ENCODE measurements at regions not wholly inside any gene's neighbourhood (a gene's known extent, or its start where the extent isn't known, plus 50 kb on each side); places are given as distances from the start of the nearest gene placed in this dataset.

- DNase-seq: no peak
- Histone ChIP-seq H3K27me3 (replicated peaks; ENCODE audit: control insufficient read depth, insufficient read depth, low read length, poor library complexity, severe bottlenecking) (no peaks in the 10 kb centered on the region), H3K36me3 (ENCODE audit: control insufficient read depth, insufficient read depth, low read length) (no peaks in the 10 kb centered on the region), H3K4me1 (ENCODE audit: control insufficient read depth, insufficient read depth, low read length, poor library complexity, severe bottlenecking) (no peaks in the 10 kb centered on the region), H3K9me3 (ENCODE audit: control insufficient read depth, low read length) (no peaks in the 10 kb centered on the region), H3K27ac (ENCODE audit: insufficient read depth, low read length, poor library complexity, severe bottlenecking) (no peak overlapping the region), H3K4me3 (ENCODE audit: insufficient read depth, low read depth, low read length, poor library complexity, severe bottlenecking) (no peak overlapping the region)
Measured at GRCh38 chr10:21217107-21217506, 308.4 kb downstream of the SKIDA1 start.

- DNase-seq: no peak
- no peaks in the 10 kb centered on the region for H3K4me1 ChIP-seq (ENCODE audit: control insufficient read depth, insufficient read depth, low read length, poor library complexity, severe bottlenecking)
- no peaks in the 10 kb centered on the region for H3K36me3 ChIP-seq (ENCODE audit: control insufficient read depth, insufficient read depth, low read length)
- no peak overlapping the region for H3K27ac ChIP-seq (ENCODE audit: insufficient read depth, low read length, poor library complexity, severe bottlenecking)
- no peaks in the 10 kb centered on the region for H3K27me3 ChIP-seq (replicated peaks; ENCODE audit: control insufficient read depth, insufficient read depth, low read length, poor library complexity, severe bottlenecking)
- no peak overlapping the region for H3K4me3 ChIP-seq (ENCODE audit: insufficient read depth, low read depth, low read length, poor library complexity, severe bottlenecking)
- no peaks in the 10 kb centered on the region for H3K9me3 ChIP-seq (ENCODE audit: control insufficient read depth, low read length)
Measured at GRCh38 chr10:21214329-21214728, 311.2 kb downstream of the SKIDA1 start.

GRCh38 chr10:21213381-21213780 is 312.1 kb downstream of the SKIDA1 start:
- Histone ChIP-seq H3K4me3 (ENCODE audit: insufficient read depth, low read depth, low read length, poor library complexity, severe bottlenecking) (no peak overlapping the region), H3K4me1 (ENCODE audit: control insufficient read depth, insufficient read depth, low read length, poor library complexity, severe bottlenecking) (no peaks in the 10 kb centered on the region), H3K27me3 (replicated peaks; ENCODE audit: control insufficient read depth, insufficient read depth, low read length, poor library complexity, severe bottlenecking) (no peaks in the 10 kb centered on the region), H3K27ac (ENCODE audit: insufficient read depth, low read length, poor library complexity, severe bottlenecking) (no peak overlapping the region), H3K36me3 (ENCODE audit: control insufficient read depth, insufficient read depth, low read length) (no peaks in the 10 kb centered on the region), H3K9me3 (ENCODE audit: control insufficient read depth, low read length) (no peaks in the 10 kb centered on the region)
- no peak for DNase-seq

- Histone ChIP-seq H3K27me3 (replicated peaks; ENCODE audit: control insufficient read depth, insufficient read depth, low read length, poor library complexity, severe bottlenecking) (no peaks in the 10 kb centered on the region), H3K4me1 (ENCODE audit: control insufficient read depth, insufficient read depth, low read length, poor library complexity, severe bottlenecking) (no peaks in the 10 kb centered on the region), H3K4me3 (ENCODE audit: insufficient read depth, low read depth, low read length, poor library complexity, severe bottlenecking) (no peak overlapping the region), H3K9me3 (ENCODE audit: control insufficient read depth, low read length) (no peaks in the 10 kb centered on the region), H3K36me3 (ENCODE audit: control insufficient read depth, insufficient read depth, low read length) (no peaks in the 10 kb centered on the region), H3K27ac (ENCODE audit: insufficient read depth, low read length, poor library complexity, severe bottlenecking) (no peak overlapping the region)
- no peak for DNase-seq
Measured at GRCh38 chr10:21212912-21213311, 312.6 kb downstream of the SKIDA1 start.

- Histone ChIP-seq H3K9me3 (ENCODE audit: control insufficient read depth, low read length) (no peaks in the 10 kb centered on the region), H3K36me3 (ENCODE audit: control insufficient read depth, insufficient read depth, low read length) (no peaks in the 10 kb centered on the region), H3K27me3 (replicated peaks; ENCODE audit: control insufficient read depth, insufficient read depth, low read length, poor library complexity, severe bottlenecking) (no peaks in the 10 kb centered on the region), H3K27ac (ENCODE audit: insufficient read depth, low read length, poor library complexity, severe bottlenecking) (no peak overlapping the region), H3K4me3 (ENCODE audit: insufficient read depth, low read depth, low read length, poor library complexity, severe bottlenecking) (no peak overlapping the region), H3K4me1 (ENCODE audit: control insufficient read depth, insufficient read depth, low read length, poor library complexity, severe bottlenecking) (no peaks in the 10 kb centered on the region)
- no peak for DNase-seq
Measured at GRCh38 chr10:21212348-21212747, 313.1 kb downstream of the SKIDA1 start.

GRCh38 chr10:21209495-21209894 is 312.4 kb upstream of the NEBL start:
- Histone ChIP-seq H3K27ac (ENCODE audit: insufficient read depth, low read length, poor library complexity, severe bottlenecking) (no peak overlapping the region), H3K4me1 (ENCODE audit: control insufficient read depth, insufficient read depth, low read length, poor library complexity, severe bottlenecking) (no peaks in the 10 kb centered on the region), H3K9me3 (ENCODE audit: control insufficient read depth, low read length) (no peaks in the 10 kb centered on the region)

GRCh38 chr10:21208666-21209316 is 311.7 kb upstream of the NEBL start:
- H3K4me3 ChIP-seq (ENCODE audit: insufficient read depth, low read depth, low read length, poor library complexity, severe bottlenecking): no peak overlapping the region
- H3K4me1 ChIP-seq (ENCODE audit: control insufficient read depth, insufficient read depth, low read length, poor library complexity, severe bottlenecking): no peaks in the 10 kb centered on the region
- no peaks in the 10 kb centered on the region for H3K9me3 ChIP-seq (ENCODE audit: control insufficient read depth, low read length)
- no peak overlapping the region for H3K27ac ChIP-seq (ENCODE audit: insufficient read depth, low read length, poor library complexity, severe bottlenecking)
- H3K36me3 ChIP-seq (ENCODE audit: control insufficient read depth, insufficient read depth, low read length): no peaks in the 10 kb centered on the region
- no peaks in the 10 kb centered on the region for H3K27me3 ChIP-seq (replicated peaks; ENCODE audit: control insufficient read depth, insufficient read depth, low read length, poor library complexity, severe bottlenecking)
- no peak for DNase-seq

More at GRCh38 chr10:21209495-21209894, 312.4 kb upstream of the NEBL start:
- DNase-seq: no peak
- no peaks in the 10 kb centered on the region for H3K27me3 ChIP-seq (replicated peaks; ENCODE audit: control insufficient read depth, insufficient read depth, low read length, poor library complexity, severe bottlenecking)
- H3K36me3 ChIP-seq (ENCODE audit: control insufficient read depth, insufficient read depth, low read length): no peaks in the 10 kb centered on the region
- H3K4me3 ChIP-seq (ENCODE audit: insufficient read depth, low read depth, low read length, poor library complexity, severe bottlenecking): no peak overlapping the region

- Histone ChIP-seq H3K27ac (ENCODE audit: insufficient read depth, low read length, poor library complexity, severe bottlenecking) (no peak overlapping the region), H3K9me3 (ENCODE audit: control insufficient read depth, low read length) (no peaks in the 10 kb centered on the region), H3K27me3 (replicated peaks; ENCODE audit: control insufficient read depth, insufficient read depth, low read length, poor library complexity, severe bottlenecking) (no peaks in the 10 kb centered on the region), H3K4me3 (ENCODE audit: insufficient read depth, low read depth, low read length, poor library complexity, severe bottlenecking) (no peak overlapping the region), H3K36me3 (ENCODE audit: control insufficient read depth, insufficient read depth, low read length) (no peaks in the 10 kb centered on the region), H3K4me1 (ENCODE audit: control insufficient read depth, insufficient read depth, low read length, poor library complexity, severe bottlenecking) (no peaks in the 10 kb centered on the region)
- no peak for DNase-seq
Measured at GRCh38 chr10:21207852-21208646, 310.9 kb upstream of the NEBL start.

- H3K27me3 ChIP-seq (replicated peaks; ENCODE audit: control insufficient read depth, insufficient read depth, low read length, poor library complexity, severe bottlenecking): no peaks in the 10 kb centered on the region
- H3K4me3 ChIP-seq (ENCODE audit: insufficient read depth, low read depth, low read length, poor library complexity, severe bottlenecking): no peak overlapping the region
- no peak for DNase-seq
- no peaks in the 10 kb centered on the region for H3K36me3 ChIP-seq (ENCODE audit: control insufficient read depth, insufficient read depth, low read length)
- H3K9me3 ChIP-seq (ENCODE audit: control insufficient read depth, low read length): no peaks in the 10 kb centered on the region
- no peaks in the 10 kb centered on the region for H3K4me1 ChIP-seq (ENCODE audit: control insufficient read depth, insufficient read depth, low read length, poor library complexity, severe bottlenecking)
- no peak overlapping the region for H3K27ac ChIP-seq (ENCODE audit: insufficient read depth, low read length, poor library complexity, severe bottlenecking)
Measured at GRCh38 chr10:21205328-21205727, 308.2 kb upstream of the NEBL start.

GRCh38 chr10:21203473-21204107 is 306.5 kb upstream of the NEBL start:
- Histone ChIP-seq H3K27ac (ENCODE audit: insufficient read depth, low read length, poor library complexity, severe bottlenecking) (no peak overlapping the region), H3K9me3 (ENCODE audit: control insufficient read depth, low read length) (no peaks in the 10 kb centered on the region), H3K4me3 (ENCODE audit: insufficient read depth, low read depth, low read length, poor library complexity, severe bottlenecking) (no peak overlapping the region), H3K4me1 (ENCODE audit: control insufficient read depth, insufficient read depth, low read length, poor library complexity, severe bottlenecking) (no peaks in the 10 kb centered on the region), H3K36me3 (ENCODE audit: control insufficient read depth, insufficient read depth, low read length) (no peaks in the 10 kb centered on the region), H3K27me3 (replicated peaks; ENCODE audit: control insufficient read depth, insufficient read depth, low read length, poor library complexity, severe bottlenecking) (no peaks in the 10 kb centered on the region)
- DNase-seq: no peak
